Prostate gland (tissue), 2 donors: ENCODE measurements at regions not wholly inside any gene's neighbourhood (a gene's known extent, or its start where the extent isn't known, plus 50 kb on each side); places are given as distances from the start of the nearest gene placed in this dataset.

ENCODE experiments used
- DNase-seq: peaks from one replicate; pipeline ENCODE4 v3.0.0-alpha.2; 2019; ENCODE audit warnings: low spot score
- H3K27ac ChIP-seq, 2 donors: fragments of 200-600 bp; sonication (generic); 2 replicates each; pipeline ENCODE4 v1.5.1; 2017 to 2019
- H3K27me3 ChIP-seq: fragments of 200-600 bp; sonication (generic); replicated peaks from 2 replicates; pipeline ENCODE4 v1.5.1; 2019; ENCODE audit not compliant: insufficient read depth
- H3K36me3 ChIP-seq, 2 donors: fragments of 200-600 bp; sonication (generic); 1 replicate in 1 of 2; 2 replicates in 1 of 2; pipeline versions ENCODE4 v1.5.1 to v1.8.1; 2017 to 2019
- H3K4me1 ChIP-seq: fragments of 200-600 bp; sonication (generic); replicated peaks from 2 replicates; pipeline ENCODE4 v1.5.1; 2019
- H3K4me3 ChIP-seq, 2 donors: fragments of 200-600 bp; sonication (generic); 2 replicates each; pipeline ENCODE4 v1.5.1; 2017 to 2019
- H3K9me3 ChIP-seq: fragments of 200-600 bp; sonication (generic); 2 replicates; pipeline ENCODE4 v1.5.1; 2017
- POLR2A ChIP-seq: fragments of 450-650 bp; IDR thresholded peaks from one replicate; pipeline ENCODE4 v1.6.1; 2016; ENCODE audit warnings: antibody characterized with exemption, mild to moderate bottlenecking
- POLR2AphosphoS5 ChIP-seq: sonication (generic); formaldehyde crosslinking; IDR thresholded peaks from one replicate; pipeline ENCODE4 v1.6.1; 2017; ENCODE audit warnings: antibody characterized with exemption
- WGBS: methylation state at CpG from one replicate; pipeline ENCODE4 v1.1.5; 2018; 5-methylcytosine and 5-hydroxymethylcytosine counted together
- intact Hi-C: fragments of 100-400 bp; cut with DNase I; formaldehyde crosslinking; loops from one replicate; pipeline ENCODE4 v1.14.2; 2022
- TF ChIP-seq, protein P1 (sequence below), 4 experiments: fragments of 200-600 bp in 2 of 4; fragments of 450-650 bp in 2 of 4; sonication (generic) in 2 of 4; IDR thresholded peaks; 1 replicate in 3 of 4; 2 replicates in 1 of 4; pipeline ENCODE4 v1.5.1; 2016 to 2019; ENCODE audit warnings: antibody characterized with exemption in 4 of 4, mild to moderate bottlenecking in 2 of 4, moderate library complexity in 2 of 4

DNA sequence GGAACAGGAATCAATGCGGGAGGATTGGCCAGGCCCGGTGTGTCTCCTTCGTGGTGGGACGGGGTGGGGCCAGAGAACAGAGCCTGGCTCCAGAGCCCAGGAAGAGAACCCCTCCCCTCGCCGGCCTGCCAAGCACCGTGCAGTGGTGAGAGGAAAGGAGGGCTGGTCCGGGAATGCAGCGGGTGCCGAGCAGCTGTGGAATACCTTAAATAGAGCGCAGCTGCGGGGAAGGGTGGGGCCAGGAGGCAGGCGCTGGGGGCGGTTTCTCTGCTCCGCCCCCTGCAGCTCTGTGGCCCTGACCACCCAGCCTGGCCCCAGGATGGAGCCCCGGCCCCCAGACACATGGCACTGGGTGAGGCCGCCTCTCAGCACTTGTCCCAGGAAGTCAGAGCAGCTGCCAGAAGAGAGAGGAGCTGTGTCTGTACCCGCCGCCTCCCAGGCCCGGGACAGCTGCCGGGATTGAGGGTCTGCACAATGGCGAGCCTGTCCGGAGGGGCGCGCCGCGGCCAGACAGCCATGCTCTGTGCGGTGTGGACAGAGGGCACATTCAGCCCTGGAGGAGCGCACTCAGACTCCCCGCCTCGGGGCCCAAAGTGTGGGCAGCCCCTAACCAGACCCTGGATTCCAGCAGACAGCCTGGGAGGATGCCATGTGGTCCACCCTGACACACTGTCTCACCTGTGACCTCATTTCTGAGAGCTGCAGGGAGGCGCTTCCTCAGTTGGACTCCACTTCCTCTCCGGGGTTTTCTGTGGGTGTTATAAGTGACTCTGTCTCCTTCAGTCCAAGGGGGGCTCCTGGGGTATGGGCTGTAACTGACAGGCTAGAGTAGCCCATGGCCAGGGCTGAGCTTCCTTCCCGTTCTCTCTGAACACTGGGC is 268.8 kb downstream of the SEC14L1 start:
- peak; percentile 70 for DNase-seq
- intact Hi-C loops: loop anchor here (2.0 kb wide), 1 partner anchor 35 kb away; no protein-coding TSS in a partner anchor
- peaks cover 13% of the 10 kb centered on the region for H3K4me1 ChIP-seq

DNA sequence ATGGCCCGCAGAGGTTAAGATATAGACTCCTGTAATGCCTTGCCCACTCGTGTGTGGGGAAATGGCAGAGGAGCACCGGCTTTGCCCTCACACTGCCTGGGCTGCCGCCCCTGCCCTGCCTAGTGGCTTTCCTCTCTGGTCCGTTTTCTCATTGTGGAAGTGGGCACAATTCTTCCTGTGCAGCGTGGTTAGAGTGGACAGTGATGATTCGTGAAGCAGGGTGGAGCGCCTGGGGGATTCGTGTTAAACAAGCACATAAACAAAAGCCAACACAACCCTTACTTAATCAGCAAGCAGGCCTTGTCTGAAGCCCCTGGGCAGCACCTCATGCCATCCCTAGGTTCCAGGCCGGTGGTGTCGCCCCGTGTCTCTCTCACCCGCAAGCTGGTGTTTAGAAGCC is 269.7 kb downstream of the SEC14L1 start:
- TF ChIP-seq, protein P1, sequence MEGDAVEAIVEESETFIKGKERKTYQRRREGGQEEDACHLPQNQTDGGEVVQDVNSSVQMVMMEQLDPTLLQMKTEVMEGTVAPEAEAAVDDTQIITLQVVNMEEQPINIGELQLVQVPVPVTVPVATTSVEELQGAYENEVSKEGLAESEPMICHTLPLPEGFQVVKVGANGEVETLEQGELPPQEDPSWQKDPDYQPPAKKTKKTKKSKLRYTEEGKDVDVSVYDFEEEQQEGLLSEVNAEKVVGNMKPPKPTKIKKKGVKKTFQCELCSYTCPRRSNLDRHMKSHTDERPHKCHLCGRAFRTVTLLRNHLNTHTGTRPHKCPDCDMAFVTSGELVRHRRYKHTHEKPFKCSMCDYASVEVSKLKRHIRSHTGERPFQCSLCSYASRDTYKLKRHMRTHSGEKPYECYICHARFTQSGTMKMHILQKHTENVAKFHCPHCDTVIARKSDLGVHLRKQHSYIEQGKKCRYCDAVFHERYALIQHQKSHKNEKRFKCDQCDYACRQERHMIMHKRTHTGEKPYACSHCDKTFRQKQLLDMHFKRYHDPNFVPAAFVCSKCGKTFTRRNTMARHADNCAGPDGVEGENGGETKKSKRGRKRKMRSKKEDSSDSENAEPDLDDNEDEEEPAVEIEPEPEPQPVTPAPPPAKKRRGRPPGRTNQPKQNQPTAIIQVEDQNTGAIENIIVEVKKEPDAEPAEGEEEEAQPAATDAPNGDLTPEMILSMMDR (IDR thresholded peaks at IDR 0.05): no peak
- no peak for TF ChIP-seq POLR2A
- TF ChIP-seq POLR2AphosphoS5: no peak
- no peaks in the 10 kb centered on the region for H3K9me3 ChIP-seq
- H3K27ac ChIP-seq: peak overlapping the region in 1 of 2 donors; percentile 78
- no peak for DNase-seq
- intact Hi-C loops: no loop called here
- H3K4me3 ChIP-seq: no peak overlapping the region
- H3K27me3 ChIP-seq: no peaks in the 10 kb centered on the region
- 86% methylated on average over 13 of the region's 13 CpGs for WGBS
- peaks cover 13% of the 10 kb centered on the region for H3K4me1 ChIP-seq
- no peaks in the 10 kb centered on the region for H3K36me3 ChIP-seq

More for the DNA sequence above, 268.8 kb downstream of the SEC14L1 start:
- H3K27me3 ChIP-seq: no peaks in the 10 kb centered on the region
- 28% methylated on average over 26 of the region's 34 CpGs for WGBS
- TF ChIP-seq POLR2A (peak; percentile 7), POLR2AphosphoS5 (peak; percentile 76)
- TF ChIP-seq, protein P1 (IDR thresholded peaks at IDR 0.05): no peak
- peak overlapping the region; percentile 72 to 78 for H3K27ac ChIP-seq
- H3K9me3 ChIP-seq: no peaks in the 10 kb centered on the region
- H3K36me3 ChIP-seq: no peaks in the 10 kb centered on the region
- H3K4me3 ChIP-seq: no peak overlapping the region

DNA sequence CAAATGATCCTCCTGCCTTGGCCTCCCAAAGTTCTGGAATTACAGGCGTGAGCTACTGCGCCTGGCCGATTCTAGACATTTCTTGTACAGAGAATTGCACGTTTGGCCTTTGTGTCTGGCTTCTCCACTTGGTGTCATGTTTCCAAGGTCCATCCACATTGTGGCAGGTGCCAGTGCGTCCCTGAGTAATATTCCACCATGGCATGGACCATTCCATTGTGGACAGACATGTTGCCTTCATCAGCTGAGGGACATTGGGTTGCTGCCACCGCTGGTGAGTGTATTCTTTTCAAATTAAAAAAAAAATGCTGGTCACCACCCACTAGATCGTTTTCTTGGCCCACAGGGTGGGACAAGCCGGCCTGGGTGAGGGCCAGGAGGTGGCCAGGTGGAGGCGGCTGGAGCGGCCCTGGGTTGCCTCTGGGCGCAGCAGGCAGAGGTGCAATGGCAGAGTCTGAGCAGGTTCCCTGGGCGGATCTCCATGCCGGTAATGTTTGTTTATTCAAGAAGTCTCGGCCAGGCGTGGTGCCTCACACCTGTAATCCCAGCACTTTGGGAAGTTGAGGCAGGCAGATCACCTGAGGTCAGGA is 274.1 kb downstream of the SEC14L1 start:
- H3K36me3 ChIP-seq: no peaks in the 10 kb centered on the region
- no peaks in the 10 kb centered on the region for H3K9me3 ChIP-seq
- no peak overlapping the region for H3K4me3 ChIP-seq
- no peak overlapping the region for H3K27ac ChIP-seq
- 63% methylated on average over 15 of the region's 15 CpGs for WGBS
- DNase-seq: no peak
- peaks cover 5% of the 10 kb centered on the region for H3K4me1 ChIP-seq
- TF ChIP-seq POLR2AphosphoS5 (no peak), POLR2A (no peak)
- TF ChIP-seq, protein P1 (IDR thresholded peaks at IDR 0.05): no peak
- intact Hi-C loops: no loop called here
- no peaks in the 10 kb centered on the region for H3K27me3 ChIP-seq

DNA sequence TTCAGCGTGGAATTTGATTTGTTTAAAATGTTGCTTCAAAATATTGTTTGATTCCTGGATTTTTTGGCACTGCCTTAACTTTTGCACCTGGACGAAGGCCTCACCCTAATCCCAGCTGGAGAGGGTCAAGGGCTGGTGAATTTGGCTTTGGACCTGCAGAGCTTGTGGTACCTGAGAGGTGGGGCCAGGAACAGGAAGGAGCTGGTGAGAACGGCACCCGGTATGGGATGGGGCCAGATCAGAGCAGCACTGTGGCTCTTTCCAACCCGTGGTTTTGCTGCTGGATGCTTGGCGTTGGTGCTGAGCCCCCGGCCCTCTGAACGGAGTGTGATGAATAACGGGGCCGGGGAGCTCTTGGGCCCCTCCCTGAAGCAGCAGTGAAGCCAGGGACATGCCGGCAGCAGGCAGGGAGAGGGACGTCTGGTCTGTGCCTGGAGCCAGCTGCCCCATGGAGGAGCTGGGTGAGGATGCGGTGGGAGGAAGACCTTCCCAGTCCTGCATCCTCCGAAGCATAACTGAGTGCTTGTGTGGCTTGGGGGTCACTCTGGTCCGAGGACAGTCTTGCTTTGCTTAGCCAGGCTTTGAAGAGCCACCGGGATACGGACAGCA is 275.4 kb downstream of the SEC14L1 start:
- Histone ChIP-seq H3K9me3 (no peaks in the 10 kb centered on the region), H3K27me3 (no peaks in the 10 kb centered on the region), H3K27ac (peak overlapping the region in 1 of 2 donors; percentile 2), H3K36me3 (no peaks in the 10 kb centered on the region), H3K4me3 (no peak overlapping the region), H3K4me1 (peaks cover 14% of the 10 kb centered on the region)
- no peak for TF ChIP-seq POLR2AphosphoS5
- intact Hi-C loops: no loop called here
- WGBS: 42% methylated on average over 17 of the region's 17 CpGs
- no peak for DNase-seq

DNA sequence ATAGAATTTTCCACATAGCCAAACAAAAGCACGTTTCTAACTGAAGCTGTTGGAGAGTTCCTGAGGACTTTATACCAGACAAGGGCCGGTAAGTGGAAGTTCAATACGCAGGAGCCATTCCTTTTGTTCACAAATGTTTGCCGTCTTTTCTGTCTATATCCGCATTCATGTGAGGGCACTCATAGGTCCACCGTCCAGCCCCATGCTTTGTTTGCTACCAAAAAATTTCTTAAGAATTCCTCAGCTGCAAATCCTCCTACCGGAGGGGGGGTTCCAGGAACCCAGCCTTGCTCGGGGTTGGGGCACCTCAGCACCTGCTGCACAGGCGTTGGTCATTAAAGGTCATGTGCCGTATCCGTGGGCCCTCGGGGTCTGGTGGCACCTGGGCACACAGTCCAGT is 276.8 kb downstream of the SEC14L1 start:
- no peak for DNase-seq
- TF ChIP-seq, protein P1 (IDR thresholded peaks at IDR 0.05): no peak
- TF ChIP-seq POLR2A (no peak), POLR2AphosphoS5 (no peak)
- Histone ChIP-seq H3K4me1 (peaks cover 14% of the 10 kb centered on the region), H3K27ac (no peak overlapping the region), H3K4me3 (no peak overlapping the region), H3K9me3 (no peaks in the 10 kb centered on the region), H3K27me3 (no peaks in the 10 kb centered on the region), H3K36me3 (no peaks in the 10 kb centered on the region)
- WGBS: 72% methylated on average over 12 of the region's 12 CpGs
- intact Hi-C loops: no loop called here
